ENCODE measurements at regions not wholly inside any gene's neighbourhood (a gene's known extent, or its start where the extent isn't known, plus 50 kb on each side); places are given as distances from the start of the nearest gene placed in this dataset.
"Not testable (repeated sequence)": the region's sequence is repeated elsewhere in the genome, so short reads cannot be mapped to it uniquely, and the experiment has no call there.

- DNase-seq, result no peak
These were observed 243.9 kb downstream of the ZNF608 start for GRCh38 chr5:124502551-124502950.

DNA sequence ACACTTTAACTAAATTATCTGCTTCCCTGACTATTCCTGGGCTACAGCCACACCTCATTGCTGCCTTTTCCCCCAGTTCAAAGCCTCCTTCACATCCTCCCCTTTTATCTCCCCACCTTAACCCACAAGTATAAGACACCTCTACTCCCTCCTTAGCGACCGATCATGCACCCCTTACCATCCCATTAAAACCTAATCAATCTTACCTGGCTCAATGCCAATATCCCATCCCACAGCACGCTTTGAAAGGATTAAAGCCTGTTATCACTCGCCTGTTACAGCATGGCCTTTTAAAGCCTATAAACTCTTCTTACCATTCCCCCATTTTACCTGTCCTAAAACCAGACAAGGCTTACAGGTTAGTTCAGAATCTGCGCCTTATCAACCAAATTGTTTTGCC is 246.6 kb downstream of the ZNF608 start:
- DNase-seq, result not testable (repeated sequence)

- DNase-seq, result not testable (repeated sequence)
These were observed 249.5 kb downstream of the ZNF608 start for GRCh38 chr5:124496968-124497367.

GRCh38 chr5:124494540-124495116 is 251.8 kb downstream of the ZNF608 start:
- DNase-seq, result no peak

GRCh38 chr5:124492444-124493224 is 253.8 kb downstream of the ZNF608 start:
- DNase-seq, result no peak

- not testable (repeated sequence) for DNase-seq
These were observed 256.1 kb downstream of the ZNF608 start for GRCh38 chr5:124490315-124490714.

DNA sequence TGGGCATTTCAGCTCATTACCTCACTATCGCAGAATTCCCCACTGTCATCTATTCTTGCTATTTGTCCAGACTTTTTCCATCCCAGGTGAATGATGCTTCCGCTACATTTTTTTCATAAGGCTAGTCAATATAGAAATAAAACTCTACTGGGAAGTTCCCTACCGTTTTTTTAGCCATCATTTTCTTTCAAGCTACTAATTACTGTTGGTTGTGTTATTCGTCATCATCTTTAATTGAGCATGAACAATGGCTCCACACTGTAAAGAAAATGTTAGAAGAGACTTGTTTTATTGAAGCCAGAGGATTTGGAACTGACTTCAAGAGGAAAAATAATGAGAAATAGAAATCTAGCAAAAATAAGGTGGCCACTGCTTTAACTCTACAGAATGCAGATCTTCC is 265.0 kb downstream of the ZNF608 start:
- no peak for DNase-seq

DNA sequence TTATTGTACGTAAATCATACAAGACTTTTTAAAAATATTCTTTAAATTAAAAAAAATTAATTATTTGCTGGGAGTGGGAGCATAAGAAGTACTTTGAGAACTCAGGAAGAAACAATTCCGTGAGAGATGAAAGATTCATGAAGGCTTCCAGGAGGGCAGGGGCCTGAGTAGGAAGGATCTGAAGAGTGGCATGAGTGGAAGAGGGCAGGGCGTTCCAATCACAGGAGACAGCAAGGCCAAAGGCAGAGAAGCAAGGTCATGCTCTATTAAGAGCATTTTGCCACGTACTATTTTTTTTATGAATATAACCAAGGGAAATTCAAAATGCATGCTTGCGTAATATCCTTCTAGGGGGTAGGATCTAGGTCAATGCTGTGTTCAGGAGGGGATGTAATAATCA is 265.5 kb downstream of the ZNF608 start:
- no peak for DNase-seq

DNA sequence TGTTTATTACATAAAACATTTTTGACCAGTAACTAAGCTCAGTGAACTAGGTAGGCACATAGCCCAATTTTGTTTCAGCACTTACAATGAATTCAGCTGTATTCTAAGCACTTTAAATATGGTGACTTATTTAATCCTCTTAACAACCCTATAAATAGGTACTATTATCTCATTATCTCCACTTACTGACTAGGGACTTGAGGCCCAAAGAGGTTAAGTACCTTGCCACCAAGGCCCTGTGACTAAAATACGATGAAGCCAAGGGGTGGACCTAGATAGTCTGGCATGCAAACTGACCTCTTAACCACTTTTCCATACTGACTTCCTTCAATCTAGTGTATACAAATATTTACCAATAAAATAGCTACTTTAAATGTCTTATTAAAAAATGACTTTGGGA is 266.4 kb downstream of the ZNF608 start:
- DNase-seq, result peak; percentile 64

DNA sequence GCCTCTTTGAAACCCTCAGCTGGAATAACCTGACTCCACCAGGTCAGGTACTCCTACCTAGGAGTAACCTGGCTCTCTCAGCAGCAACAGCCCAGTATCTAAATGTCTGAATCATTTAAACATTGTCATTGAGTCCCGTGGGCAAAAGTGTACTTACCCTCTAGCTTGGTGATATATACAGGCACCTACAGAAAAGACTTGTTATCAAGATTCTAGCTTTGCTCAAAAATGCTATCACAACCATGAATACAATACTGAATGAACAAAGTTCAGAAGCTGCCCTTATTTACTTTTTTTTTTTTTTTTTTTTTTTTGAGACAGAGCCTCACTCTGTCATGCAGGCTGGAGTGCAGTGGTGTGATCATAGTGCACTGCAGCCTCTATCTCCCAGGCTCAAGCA is 268.2 kb downstream of the ZNF608 start:
- DNase-seq, result no peak

DNA sequence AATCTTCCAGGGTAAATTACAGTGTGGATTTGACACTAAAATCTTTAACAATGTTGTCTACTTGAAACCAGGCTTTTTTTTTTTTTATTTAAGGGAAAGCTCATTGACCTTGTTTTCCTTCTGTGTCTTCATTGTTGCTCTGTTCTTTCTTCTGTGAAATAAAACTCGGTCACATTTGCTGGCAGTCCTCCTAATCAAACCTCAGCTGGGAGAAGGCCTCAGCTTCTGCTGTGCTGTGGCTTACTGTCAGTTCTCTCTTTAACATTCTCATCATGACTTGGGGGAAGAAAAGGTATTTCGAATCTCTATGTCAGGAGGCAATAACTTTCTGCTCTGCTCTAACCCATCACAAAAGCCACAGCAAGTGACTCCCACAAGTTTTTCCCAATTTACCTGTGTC is 268.9 kb downstream of the ZNF608 start:
- no peak for DNase-seq

GRCh38 chr5:124477062-124477461 is 269.4 kb downstream of the ZNF608 start:
- no peak for DNase-seq

GRCh38 chr5:124474528-124475215 is 271.8 kb downstream of the ZNF608 start:
- no peak for DNase-seq

GRCh38 chr5:124468671-124469411 is 277.6 kb downstream of the ZNF608 start:
- DNase-seq, result no peak

- no peak for DNase-seq
These were observed 278.7 kb downstream of the ZNF608 start for GRCh38 chr5:124467745-124468144.

GRCh38 chr5:124466011-124466410 is 280.4 kb downstream of the ZNF608 start:
- no peak for DNase-seq

GRCh38 chr5:124463851-124464250 is 282.6 kb downstream of the ZNF608 start:
- no peak for DNase-seq

GRCh38 chr5:124462751-124463150 is 283.7 kb downstream of the ZNF608 start:
- DNase-seq, result no peak

DNA sequence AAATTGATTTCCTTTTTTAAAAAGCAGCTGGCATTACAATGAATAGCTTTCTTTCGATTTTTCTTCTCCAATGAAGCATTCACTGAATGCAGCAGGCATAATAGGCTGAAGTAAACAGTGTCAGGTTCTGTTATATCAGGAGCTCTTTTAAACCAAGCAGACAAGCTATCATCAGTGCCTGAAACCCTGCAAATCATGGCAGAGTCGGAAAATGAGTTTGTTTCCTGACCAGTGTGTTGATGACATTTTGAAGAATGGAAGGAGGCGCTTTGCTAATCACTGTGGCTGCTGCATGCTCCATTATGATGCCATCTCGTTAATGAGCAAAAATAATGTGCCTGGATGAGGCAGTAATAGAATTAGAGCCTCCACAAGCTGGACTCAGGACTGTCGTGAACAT is 284.5 kb downstream of the ZNF608 start:
- DNase-seq, result no peak

DNA sequence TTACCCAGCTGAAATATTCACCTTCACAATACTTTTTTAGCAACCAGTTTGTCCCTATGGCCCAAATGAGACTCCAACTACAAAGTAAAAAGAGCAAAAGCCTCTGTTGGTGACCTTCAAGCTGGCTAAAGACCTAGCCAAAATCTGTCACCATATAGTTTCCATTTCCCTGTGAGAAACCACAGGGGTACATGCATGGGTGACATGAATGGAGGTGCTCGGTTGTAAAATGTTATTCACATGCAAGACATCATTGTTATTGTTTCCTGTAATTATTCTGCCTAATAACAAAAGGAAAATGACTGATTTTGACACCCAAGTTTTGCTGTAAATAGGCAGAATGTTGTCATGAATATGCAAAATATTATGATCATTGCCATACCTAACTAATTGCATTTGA is 285.3 kb downstream of the ZNF608 start:
- DNase-seq, result no peak

DNA sequence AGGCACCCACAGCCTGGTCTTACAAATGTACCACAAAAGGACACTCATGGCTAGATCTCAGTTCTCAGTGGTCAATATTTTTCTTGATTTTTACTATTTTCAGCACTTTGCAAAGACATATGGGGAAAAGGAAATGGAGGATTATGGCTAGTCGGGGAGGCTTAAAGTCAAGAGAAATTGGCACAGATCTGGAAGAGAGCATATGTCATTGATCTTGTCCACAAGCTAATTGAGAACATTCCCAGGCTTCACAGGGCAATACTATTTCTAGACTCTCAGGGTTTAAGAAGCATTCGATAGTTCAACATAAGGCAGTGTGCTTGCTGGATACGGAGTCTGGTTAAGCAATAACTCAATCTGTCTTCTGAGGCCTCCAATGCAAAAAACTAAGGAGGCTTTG is 285.8 kb downstream of the ZNF608 start:
- DNase-seq, result peak; percentile 17

GRCh38 chr5:124459984-124460383 is 286.5 kb downstream of the ZNF608 start:
- no peak for DNase-seq

GRCh38 chr5:124457901-124458300 is 288.5 kb downstream of the ZNF608 start:
- DNase-seq, result no peak
